Adipocyte (in vitro differentiated cells): ENCODE measurements at regions not wholly inside any gene's neighbourhood (a gene's known extent, or its start where the extent isn't known, plus 50 kb on each side); places are given as distances from the start of the nearest gene placed in this dataset.

Experiments
- DNase-seq: peaks from one replicate; pipeline ENCODE4 v3.0.0-alpha.2; 2015; ENCODE audit warnings: low read depth
- H3K27me3 ChIP-seq: replicated peaks from 2 replicates; pipeline ENCODE4 v1.7.0; 2013; ENCODE audit warnings: mild to moderate bottlenecking, low read length, moderate library complexity; ENCODE audit not compliant: control insufficient read depth, insufficient read depth
- H3K36me3 ChIP-seq: 2 replicates; pipeline ENCODE4 v1.7.0; 2013; ENCODE audit warnings: low read length, mild to moderate bottlenecking, moderate library complexity; ENCODE audit not compliant: control insufficient read depth, insufficient read depth, severe bottlenecking
- H3K4me1 ChIP-seq: 2 replicates; pipeline ENCODE4 v1.7.0; 2013; ENCODE audit warnings: mild to moderate bottlenecking, low read length, moderate library complexity; ENCODE audit not compliant: control insufficient read depth, insufficient read depth
- H3K4me3 ChIP-seq: 2 replicates; pipeline ENCODE4 v1.7.0; 2013; ENCODE audit warnings: mild to moderate bottlenecking, low read length, moderate library complexity
- H3K9ac ChIP-seq: 2 replicates; pipeline ENCODE4 v1.7.0; 2013; ENCODE audit warnings: mild to moderate bottlenecking, low read length, moderate library complexity
- H3K9me3 ChIP-seq: 2 replicates; pipeline ENCODE4 v1.7.0; 2013; ENCODE audit warnings: mild to moderate bottlenecking, low read length, moderate library complexity; ENCODE audit not compliant: control insufficient read depth

DNA sequence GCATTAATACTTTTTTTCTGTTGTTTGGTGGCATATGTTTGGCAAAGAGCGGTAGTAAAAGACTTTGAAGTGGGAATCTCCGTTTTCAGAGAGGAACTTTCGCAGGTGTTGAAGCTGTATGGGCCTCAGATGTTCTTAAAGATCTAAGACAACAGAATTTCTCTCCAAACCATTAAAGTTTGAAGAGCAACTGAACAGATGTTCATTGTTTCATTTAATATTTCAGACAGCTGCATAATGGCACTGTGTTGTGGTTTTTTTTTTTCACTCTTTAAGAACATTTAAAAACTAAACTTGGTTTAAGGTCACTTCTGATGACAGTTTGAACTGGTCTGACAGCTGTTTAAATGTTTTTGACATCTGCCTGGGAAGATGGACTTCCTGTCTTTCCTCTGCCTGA, 882.7 kb upstream of the PCDH10 start:
- no peaks in the 10 kb centered on the region for H3K4me1 ChIP-seq
- H3K27me3 ChIP-seq, result no peaks in the 10 kb centered on the region
- H3K4me3 ChIP-seq, result no peak overlapping the region
- H3K9ac ChIP-seq, result no peak overlapping the region
- H3K9me3 ChIP-seq, result no peaks in the 10 kb centered on the region
- no peaks in the 10 kb centered on the region for H3K36me3 ChIP-seq
- no peak for DNase-seq

DNA sequence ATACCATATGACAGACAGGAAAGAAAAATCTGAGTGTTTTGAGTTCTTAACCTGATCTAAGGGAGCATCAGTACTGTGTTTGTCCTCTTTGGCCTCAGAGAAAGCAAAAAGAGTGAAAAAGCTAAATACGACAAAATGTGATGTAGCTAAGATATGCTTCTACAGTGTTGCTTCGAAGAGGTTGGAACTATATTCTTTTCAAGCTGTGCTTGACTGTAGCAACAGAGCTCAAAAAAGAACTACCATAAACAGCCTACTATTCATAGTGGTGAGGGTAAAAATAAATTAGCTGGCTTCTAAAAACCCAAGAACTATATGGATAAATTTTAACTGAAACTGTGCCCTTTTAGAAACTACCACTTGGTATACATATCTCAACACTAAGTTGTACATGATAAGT, 881.8 kb upstream of the PCDH10 start:
- Histone ChIP-seq H3K4me1 (no peaks in the 10 kb centered on the region), H3K4me3 (no peak overlapping the region)

DNA sequence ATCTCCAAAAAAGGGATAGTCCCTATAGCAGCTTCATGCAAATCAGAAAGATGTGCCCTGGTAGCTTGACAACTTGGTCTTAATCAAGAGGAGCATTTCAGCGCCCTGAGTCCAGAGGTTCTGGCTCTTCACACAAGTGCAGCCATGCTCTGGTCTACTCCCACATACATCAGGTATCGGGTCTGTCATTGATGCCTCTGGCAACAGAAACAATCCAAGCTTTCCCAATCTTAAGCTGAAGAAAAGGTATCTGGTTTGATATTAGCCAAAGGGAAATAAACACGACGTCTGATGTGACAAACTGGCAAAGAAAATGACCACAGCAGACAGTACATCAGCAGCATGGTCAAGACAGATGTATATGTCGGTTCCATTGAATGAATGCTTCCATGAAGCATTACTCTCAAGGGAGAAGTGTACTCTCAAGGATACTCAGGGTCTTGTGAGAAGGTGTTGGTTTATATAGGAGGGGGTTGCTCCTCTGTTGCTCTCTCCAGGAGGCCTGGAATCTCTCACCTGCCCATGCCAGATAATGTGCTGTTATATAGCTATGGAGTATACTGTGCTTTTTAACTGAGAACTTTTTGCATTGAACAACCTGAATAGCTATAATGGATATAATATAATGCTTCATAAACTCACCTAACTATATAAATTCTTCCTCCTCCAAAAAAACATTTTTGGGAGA, 879.6 kb upstream of the PCDH10 start:
- Histone ChIP-seq H3K36me3 (no peaks in the 10 kb centered on the region), H3K9ac (no peak overlapping the region), H3K9me3 (no peaks in the 10 kb centered on the region), H3K4me1 (no peaks in the 10 kb centered on the region), H3K4me3 (no peak overlapping the region), H3K27me3 (no peaks in the 10 kb centered on the region)
- no peak for DNase-seq

More for the DNA sequence above, 881.8 kb upstream of the PCDH10 start:
- H3K9me3 ChIP-seq, result no peaks in the 10 kb centered on the region
- H3K9ac ChIP-seq, result no peak overlapping the region
- no peaks in the 10 kb centered on the region for H3K27me3 ChIP-seq
- no peaks in the 10 kb centered on the region for H3K36me3 ChIP-seq
- no peak for DNase-seq

DNA sequence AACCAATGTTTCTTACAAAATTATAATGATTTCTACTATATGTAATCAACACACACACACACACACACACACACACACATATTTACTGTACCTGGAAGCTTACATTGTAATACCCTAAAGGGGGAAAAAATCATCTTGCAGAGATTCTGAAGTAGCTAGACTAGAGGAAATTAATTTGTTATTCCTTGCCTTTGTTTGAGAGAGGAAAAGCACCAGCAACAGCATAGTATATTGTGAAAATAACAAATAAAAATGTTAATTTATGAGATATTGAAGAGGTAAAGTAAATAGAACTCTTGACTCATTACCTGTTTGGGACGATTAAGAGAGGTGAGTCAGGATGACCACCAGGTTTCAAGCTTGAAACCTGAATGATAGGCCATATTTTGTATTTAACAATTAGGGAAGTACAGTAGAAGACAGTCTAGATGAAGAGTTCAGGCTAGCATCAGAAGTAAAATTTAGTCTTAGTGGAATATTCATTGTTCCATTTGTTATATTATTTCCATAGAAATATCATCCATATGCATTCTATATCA, 873.4 kb upstream of the PCDH10 start:
- no peak overlapping the region for H3K4me3 ChIP-seq
- no peaks in the 10 kb centered on the region for H3K36me3 ChIP-seq
- no peaks in the 10 kb centered on the region for H3K27me3 ChIP-seq
- no peaks in the 10 kb centered on the region for H3K9me3 ChIP-seq
- no peaks in the 10 kb centered on the region for H3K4me1 ChIP-seq
- DNase-seq, result no peak
- no peak overlapping the region for H3K9ac ChIP-seq

GRCh38 chr4:132276185-132276584, 872.9 kb upstream of the PCDH10 start:
- Histone ChIP-seq H3K4me1 (no peaks in the 10 kb centered on the region), H3K4me3 (no peak overlapping the region), H3K9me3 (no peaks in the 10 kb centered on the region), H3K27me3 (no peaks in the 10 kb centered on the region), H3K36me3 (no peaks in the 10 kb centered on the region), H3K9ac (no peak overlapping the region)
- no peak for DNase-seq

GRCh38 chr4:132276989-132277388, 872.1 kb upstream of the PCDH10 start:
- Histone ChIP-seq H3K27me3 (no peaks in the 10 kb centered on the region), H3K9ac (no peak overlapping the region), H3K4me1 (no peaks in the 10 kb centered on the region), H3K4me3 (no peak overlapping the region), H3K36me3 (no peaks in the 10 kb centered on the region), H3K9me3 (no peaks in the 10 kb centered on the region)
- no peak for DNase-seq

DNA sequence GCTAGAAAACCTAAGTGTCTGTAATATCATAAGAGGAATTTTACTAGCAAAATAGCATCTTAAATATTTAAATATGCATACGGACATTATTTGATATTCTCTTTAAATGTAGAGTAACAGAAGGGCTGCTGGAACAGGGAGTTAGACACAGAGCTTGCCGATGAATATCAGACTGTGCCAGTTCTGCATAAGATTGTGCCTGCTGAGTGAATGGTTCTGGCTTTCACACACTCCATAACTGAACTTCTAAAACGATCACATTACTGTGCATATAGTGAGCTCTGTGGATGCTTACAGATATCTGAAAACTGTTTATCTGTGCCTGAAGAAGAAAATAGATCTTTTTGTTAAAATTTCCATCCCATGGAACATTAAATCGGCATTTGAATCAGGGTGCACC, 867.4 kb upstream of the PCDH10 start:
- H3K4me3 ChIP-seq, result no peak overlapping the region
- no peaks in the 10 kb centered on the region for H3K27me3 ChIP-seq
- H3K9ac ChIP-seq, result no peak overlapping the region
- H3K4me1 ChIP-seq, result no peaks in the 10 kb centered on the region
- H3K36me3 ChIP-seq, result no peaks in the 10 kb centered on the region
- peaks cover 3% of the 10 kb centered on the region for H3K9me3 ChIP-seq
- no peak for DNase-seq

DNA sequence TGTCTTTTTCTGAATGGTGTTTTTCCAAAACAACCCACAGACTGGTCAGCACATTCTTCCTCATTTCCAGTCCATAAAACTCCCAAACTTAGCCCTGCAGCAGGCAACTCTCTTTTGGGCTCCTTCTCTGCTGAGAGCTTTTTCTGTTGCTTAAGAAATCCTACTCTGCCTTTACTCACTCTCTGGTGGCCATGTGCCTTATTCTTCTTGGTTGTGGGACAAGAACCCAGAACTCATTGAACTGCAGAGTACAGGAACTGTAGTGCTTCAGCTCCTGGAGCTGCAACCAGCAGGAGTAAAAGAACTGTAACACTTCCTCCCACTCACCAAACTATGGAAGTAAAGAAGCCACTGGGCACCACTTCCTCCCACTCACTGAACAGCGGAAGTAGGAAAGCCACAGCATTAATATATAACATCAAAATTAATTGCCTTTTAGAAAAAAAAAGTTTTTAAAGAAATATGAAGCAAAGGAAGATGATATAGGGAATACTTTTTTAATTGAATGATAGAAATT, 864.1 kb upstream of the PCDH10 start:
- Histone ChIP-seq H3K27me3 (no peaks in the 10 kb centered on the region), H3K4me1 (no peaks in the 10 kb centered on the region), H3K9ac (no peak overlapping the region), H3K4me3 (no peak overlapping the region), H3K9me3 (peaks cover 3% of the 10 kb centered on the region), H3K36me3 (no peaks in the 10 kb centered on the region)
- no peak for DNase-seq

- DNase-seq, result peak; percentile 49
- H3K4me1 ChIP-seq, result no peaks in the 10 kb centered on the region
- no peaks in the 10 kb centered on the region for H3K36me3 ChIP-seq
- H3K27me3 ChIP-seq, result no peaks in the 10 kb centered on the region
- H3K9me3 ChIP-seq, result no peaks in the 10 kb centered on the region
- no peak overlapping the region for H3K4me3 ChIP-seq
- no peak overlapping the region for H3K9ac ChIP-seq
These were observed 851.7 kb upstream of the PCDH10 start for GRCh38 chr4:132297346-132297745.

GRCh38 chr4:132299841-132300240, 849.3 kb upstream of the PCDH10 start:
- H3K4me3 ChIP-seq, result no peak overlapping the region
- H3K9me3 ChIP-seq, result no peaks in the 10 kb centered on the region
- DNase-seq, result peak; percentile 6
- H3K36me3 ChIP-seq, result no peaks in the 10 kb centered on the region
- H3K27me3 ChIP-seq, result no peaks in the 10 kb centered on the region
- H3K4me1 ChIP-seq, result no peaks in the 10 kb centered on the region
- no peak overlapping the region for H3K9ac ChIP-seq

DNA sequence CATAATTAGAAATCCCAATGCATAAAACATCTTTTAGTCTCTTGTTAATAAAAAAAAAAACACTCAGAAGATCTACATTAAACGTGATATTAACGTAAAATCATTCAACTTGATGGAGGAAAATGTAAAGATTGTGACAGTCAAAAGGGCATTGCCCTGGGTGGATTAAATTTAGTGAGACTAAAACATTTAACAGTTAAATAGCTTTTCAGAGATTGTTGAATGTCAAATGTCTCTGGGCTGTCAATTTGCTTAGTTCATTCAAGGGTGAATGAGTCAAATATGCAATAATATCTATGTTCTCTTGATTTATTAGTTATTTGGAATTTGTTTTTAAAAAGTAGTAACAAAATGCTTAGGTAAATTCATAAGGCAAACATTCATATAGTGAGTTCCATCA, 836.6 kb upstream of the PCDH10 start:
- Histone ChIP-seq H3K4me1 (no peaks in the 10 kb centered on the region), H3K9me3 (no peaks in the 10 kb centered on the region), H3K36me3 (no peaks in the 10 kb centered on the region), H3K9ac (no peak overlapping the region), H3K27me3 (no peaks in the 10 kb centered on the region), H3K4me3 (no peak overlapping the region)
- DNase-seq, result no peak

GRCh38 chr4:132313852-132314251, 835.2 kb upstream of the PCDH10 start:
- Histone ChIP-seq H3K27me3 (no peaks in the 10 kb centered on the region), H3K9me3 (no peaks in the 10 kb centered on the region), H3K4me3 (no peak overlapping the region), H3K4me1 (no peaks in the 10 kb centered on the region), H3K36me3 (no peaks in the 10 kb centered on the region), H3K9ac (no peak overlapping the region)
- no peak for DNase-seq
